ENCODE measurements at regions not wholly inside any gene's neighbourhood (a gene's known extent, or its start where the extent isn't known, plus 50 kb on each side); places are given as distances from the start of the nearest gene placed in this dataset.

- Histone ChIP-seq H3K9me3 (replicated peaks; ENCODE audit: control insufficient read depth, low read depth, low read length) (peaks cover 11% of the 10 kb centered on the region), H3K27ac (ENCODE audit: low read length) (no peak overlapping the region), H3K27me3 (ENCODE audit: control insufficient read depth, insufficient read depth, low read length) (no peaks in the 10 kb centered on the region), H3K4me3 (ENCODE audit: low read length) (no peak overlapping the region), H3K36me3 (ENCODE audit: control insufficient read depth, insufficient read depth, low read length) (no peaks in the 10 kb centered on the region), H3K4me1 (ENCODE audit: control insufficient read depth, insufficient read depth, low read length) (no peaks in the 10 kb centered on the region)
- DNase-seq = no peak
- no CpG with 5 or more reads among the region's 2 CpGs for WGBS (ENCODE audit: insufficient coverage)
Measured at GRCh38 chr1:55611123-55611522, 396.0 kb upstream of the USP24 start.

GRCh38 chr1:55610203-55610602 lies 395.0 kb upstream of the USP24 start:
- Histone ChIP-seq H3K4me3 (ENCODE audit: low read length) (no peak overlapping the region), H3K9me3 (replicated peaks; ENCODE audit: control insufficient read depth, low read depth, low read length) (peaks cover 11% of the 10 kb centered on the region), H3K4me1 (ENCODE audit: control insufficient read depth, insufficient read depth, low read length) (no peaks in the 10 kb centered on the region), H3K27me3 (ENCODE audit: control insufficient read depth, insufficient read depth, low read length) (no peaks in the 10 kb centered on the region), H3K27ac (ENCODE audit: low read length) (no peak overlapping the region), H3K36me3 (ENCODE audit: control insufficient read depth, insufficient read depth, low read length) (no peaks in the 10 kb centered on the region)
- WGBS (ENCODE audit: insufficient coverage) = no CpG with 5 or more reads among the region's 3 CpGs
- no peak for DNase-seq

GRCh38 chr1:55609630-55610029 lies 394.5 kb upstream of the USP24 start:
- no peak for DNase-seq
- H3K27me3 ChIP-seq (ENCODE audit: control insufficient read depth, insufficient read depth, low read length) = no peaks in the 10 kb centered on the region
- H3K4me3 ChIP-seq (ENCODE audit: low read length) = no peak overlapping the region
- no peak overlapping the region for H3K27ac ChIP-seq (ENCODE audit: low read length)
- peaks cover 11% of the 10 kb centered on the region for H3K9me3 ChIP-seq (replicated peaks; ENCODE audit: control insufficient read depth, low read depth, low read length)
- H3K36me3 ChIP-seq (ENCODE audit: control insufficient read depth, insufficient read depth, low read length) = no peaks in the 10 kb centered on the region
- no peaks in the 10 kb centered on the region for H3K4me1 ChIP-seq (ENCODE audit: control insufficient read depth, insufficient read depth, low read length)

- Histone ChIP-seq H3K27ac (ENCODE audit: low read length) (no peak overlapping the region), H3K4me3 (ENCODE audit: low read length) (no peak overlapping the region), H3K4me1 (ENCODE audit: control insufficient read depth, insufficient read depth, low read length) (peaks cover 5% of the 10 kb centered on the region), H3K9me3 (replicated peaks; ENCODE audit: control insufficient read depth, low read depth, low read length) (peaks cover 11% of the 10 kb centered on the region), H3K27me3 (ENCODE audit: control insufficient read depth, insufficient read depth, low read length) (no peaks in the 10 kb centered on the region), H3K36me3 (ENCODE audit: control insufficient read depth, insufficient read depth, low read length) (no peaks in the 10 kb centered on the region)
- no peak for DNase-seq
- no CpG with 5 or more reads among the region's 3 CpGs for WGBS (ENCODE audit: insufficient coverage)
Measured at GRCh38 chr1:55605155-55605554, 390.0 kb upstream of the USP24 start.

- H3K27me3 ChIP-seq (ENCODE audit: control insufficient read depth, insufficient read depth, low read length) = no peaks in the 10 kb centered on the region
- peak; percentile 52 for DNase-seq
- WGBS (ENCODE audit: insufficient coverage) = 42% methylated on average over 2 of the region's 3 CpGs
- H3K36me3 ChIP-seq (ENCODE audit: control insufficient read depth, insufficient read depth, low read length) = no peaks in the 10 kb centered on the region
- no peak overlapping the region for H3K4me3 ChIP-seq (ENCODE audit: low read length)
- no peak overlapping the region for H3K27ac ChIP-seq (ENCODE audit: low read length)
- peaks cover 5% of the 10 kb centered on the region for H3K4me1 ChIP-seq (ENCODE audit: control insufficient read depth, insufficient read depth, low read length)
- peaks cover 11% of the 10 kb centered on the region for H3K9me3 ChIP-seq (replicated peaks; ENCODE audit: control insufficient read depth, low read depth, low read length)
Measured at GRCh38 chr1:55604749-55605148, 389.6 kb upstream of the USP24 start.

DNA sequence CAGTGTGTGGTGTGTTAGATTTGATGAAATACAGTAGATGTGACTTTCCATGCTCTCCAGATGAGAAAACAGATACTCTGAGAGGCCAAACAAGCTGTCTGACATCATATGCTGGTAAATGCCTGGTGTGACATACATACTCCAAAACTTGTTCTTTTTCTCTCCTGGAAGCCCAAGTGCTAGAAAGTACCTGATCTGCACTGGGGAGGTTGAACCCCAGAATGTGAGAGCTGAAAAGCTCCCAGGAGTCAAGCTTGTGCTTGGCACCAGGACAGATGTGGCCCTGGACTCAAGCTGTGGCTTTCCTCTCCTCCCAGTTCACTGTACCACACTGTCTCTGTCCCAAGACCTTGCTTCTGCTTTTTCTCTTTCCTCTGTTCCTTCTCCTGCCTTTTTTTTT lies 389.0 kb upstream of the USP24 start:
- Histone ChIP-seq H3K4me3 (ENCODE audit: low read length) (no peak overlapping the region), H3K27me3 (ENCODE audit: control insufficient read depth, insufficient read depth, low read length) (no peaks in the 10 kb centered on the region), H3K27ac (ENCODE audit: low read length) (no peak overlapping the region), H3K9me3 (replicated peaks; ENCODE audit: control insufficient read depth, low read depth, low read length) (peaks cover 11% of the 10 kb centered on the region), H3K4me1 (ENCODE audit: control insufficient read depth, insufficient read depth, low read length) (peaks cover 5% of the 10 kb centered on the region), H3K36me3 (ENCODE audit: control insufficient read depth, insufficient read depth, low read length) (no peaks in the 10 kb centered on the region)
- DNase-seq = no peak

GRCh38 chr1:55600242-55600641 lies 385.1 kb upstream of the USP24 start:
- Histone ChIP-seq H3K4me1 (ENCODE audit: control insufficient read depth, insufficient read depth, low read length) (peaks cover 5% of the 10 kb centered on the region), H3K27ac (ENCODE audit: low read length) (peak overlapping the region; percentile 36), H3K36me3 (ENCODE audit: control insufficient read depth, insufficient read depth, low read length) (no peaks in the 10 kb centered on the region), H3K9me3 (replicated peaks; ENCODE audit: control insufficient read depth, low read depth, low read length) (no peaks in the 10 kb centered on the region), H3K27me3 (ENCODE audit: control insufficient read depth, insufficient read depth, low read length) (no peaks in the 10 kb centered on the region), H3K4me3 (ENCODE audit: low read length) (no peak overlapping the region)
- DNase-seq = peak; percentile 81

DNA sequence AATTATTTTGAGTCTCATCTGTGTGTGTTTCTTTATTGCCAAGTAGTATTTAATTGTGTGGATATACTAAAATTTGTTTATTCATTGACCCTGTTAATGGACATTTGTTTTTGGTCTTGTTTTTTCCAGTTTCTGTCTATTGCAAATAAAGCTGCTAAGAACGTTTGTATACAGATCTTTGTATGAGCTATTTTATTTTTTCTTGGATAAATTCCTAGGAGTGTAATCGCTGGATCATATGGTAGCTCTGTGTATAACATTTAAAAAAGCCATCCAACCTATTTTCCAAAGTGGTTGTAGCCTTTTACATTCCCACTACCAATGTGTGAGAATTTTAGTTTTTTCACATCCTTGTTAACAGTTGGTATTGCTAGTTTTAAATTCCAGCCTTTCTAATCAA lies 382.7 kb upstream of the USP24 start:
- H3K4me1 ChIP-seq (ENCODE audit: control insufficient read depth, insufficient read depth, low read length) = peaks cover 5% of the 10 kb centered on the region
- no CpG with 5 or more reads among the region's 2 CpGs for WGBS (ENCODE audit: insufficient coverage)
- H3K36me3 ChIP-seq (ENCODE audit: control insufficient read depth, insufficient read depth, low read length) = no peaks in the 10 kb centered on the region
- no peak overlapping the region for H3K4me3 ChIP-seq (ENCODE audit: low read length)
- peak; percentile 71 for DNase-seq
- H3K27ac ChIP-seq (ENCODE audit: low read length) = no peak overlapping the region
- no peaks in the 10 kb centered on the region for H3K27me3 ChIP-seq (ENCODE audit: control insufficient read depth, insufficient read depth, low read length)
- H3K9me3 ChIP-seq (replicated peaks; ENCODE audit: control insufficient read depth, low read depth, low read length) = no peaks in the 10 kb centered on the region

DNA sequence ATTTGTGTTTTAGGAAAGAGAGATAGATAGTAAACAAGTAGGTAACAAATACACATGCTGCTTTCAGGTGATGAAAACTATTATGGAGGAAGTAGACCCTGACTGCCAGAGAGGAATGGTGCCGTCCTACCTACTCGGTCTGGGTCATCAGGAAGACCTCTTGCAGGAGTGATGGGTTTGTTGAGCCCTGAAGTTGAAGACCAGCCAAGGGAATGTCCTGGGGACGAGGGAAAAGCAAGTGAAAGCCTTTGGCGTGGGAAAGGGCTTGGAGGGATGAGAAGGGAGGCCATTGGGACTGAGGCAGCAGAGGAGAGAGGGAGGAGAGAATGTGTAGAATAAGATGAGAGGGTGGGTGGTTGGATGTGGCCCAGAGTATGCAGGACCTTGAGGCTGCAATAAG lies 379.5 kb upstream of the USP24 start:
- no peaks in the 10 kb centered on the region for H3K36me3 ChIP-seq (ENCODE audit: control insufficient read depth, insufficient read depth, low read length)
- H3K9me3 ChIP-seq (replicated peaks; ENCODE audit: control insufficient read depth, low read depth, low read length) = no peaks in the 10 kb centered on the region
- 50% methylated on average over 4 of the region's 4 CpGs for WGBS (ENCODE audit: insufficient coverage)
- H3K4me1 ChIP-seq (ENCODE audit: control insufficient read depth, insufficient read depth, low read length) = peaks cover 4% of the 10 kb centered on the region
- no peak overlapping the region for H3K27ac ChIP-seq (ENCODE audit: low read length)
- DNase-seq = no peak
- no peak overlapping the region for H3K4me3 ChIP-seq (ENCODE audit: low read length)
- no peaks in the 10 kb centered on the region for H3K27me3 ChIP-seq (ENCODE audit: control insufficient read depth, insufficient read depth, low read length)

DNA sequence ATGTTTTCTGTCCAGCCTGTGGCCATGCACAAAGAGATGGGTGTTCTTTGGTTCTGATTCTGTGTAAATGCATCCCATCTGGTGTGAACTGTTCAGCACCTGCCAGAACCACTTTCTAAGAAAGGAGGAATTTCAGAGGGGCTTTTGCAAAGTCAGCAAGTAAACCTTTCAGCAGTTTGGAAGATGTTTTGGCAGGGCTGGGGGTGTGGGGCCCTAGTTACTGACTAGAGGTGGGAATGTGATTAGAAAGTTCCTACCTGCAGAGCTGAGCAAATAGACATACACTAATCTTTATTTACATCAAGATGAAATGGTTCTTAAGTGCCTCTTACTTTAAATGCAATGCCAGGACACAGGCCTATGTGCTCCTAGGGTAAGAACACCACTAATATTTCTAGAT lies 378.1 kb upstream of the USP24 start:
- H3K27ac ChIP-seq (ENCODE audit: low read length) = no peak overlapping the region
- H3K4me1 ChIP-seq (ENCODE audit: control insufficient read depth, insufficient read depth, low read length) = peaks cover 8% of the 10 kb centered on the region
- DNase-seq = no peak
- no peaks in the 10 kb centered on the region for H3K27me3 ChIP-seq (ENCODE audit: control insufficient read depth, insufficient read depth, low read length)
- H3K4me3 ChIP-seq (ENCODE audit: low read length) = no peak overlapping the region
- no peaks in the 10 kb centered on the region for H3K9me3 ChIP-seq (replicated peaks; ENCODE audit: control insufficient read depth, low read depth, low read length)
- no peaks in the 10 kb centered on the region for H3K36me3 ChIP-seq (ENCODE audit: control insufficient read depth, insufficient read depth, low read length)

GRCh38 chr1:55592122-55592521 lies 377.0 kb upstream of the USP24 start:
- no CpG with 5 or more reads among the region's 2 CpGs for WGBS (ENCODE audit: insufficient coverage)
- DNase-seq = no peak
- no peak overlapping the region for H3K27ac ChIP-seq (ENCODE audit: low read length)
- no peaks in the 10 kb centered on the region for H3K9me3 ChIP-seq (replicated peaks; ENCODE audit: control insufficient read depth, low read depth, low read length)
- H3K4me1 ChIP-seq (ENCODE audit: control insufficient read depth, insufficient read depth, low read length) = peaks cover 11% of the 10 kb centered on the region
- H3K4me3 ChIP-seq (ENCODE audit: low read length) = no peak overlapping the region
- H3K36me3 ChIP-seq (ENCODE audit: control insufficient read depth, insufficient read depth, low read length) = no peaks in the 10 kb centered on the region
- H3K27me3 ChIP-seq (ENCODE audit: control insufficient read depth, insufficient read depth, low read length) = no peaks in the 10 kb centered on the region
